Esophagus muscularis mucosa (tissue), 4 donors: ENCODE measurements at regions not wholly inside any gene's neighbourhood (a gene's known extent, or its start where the extent isn't known, plus 50 kb on each side); places are given as distances from the start of the nearest gene placed in this dataset.
A peak's percentile ranks its signal among the peaks of the same experiment; 100 is the strongest.

Experiments
- DNase-seq: peaks from one replicate; pipeline ENCODE4 v3.0.0-alpha.2; 2017; ENCODE audit errors: extremely low spot score
- H3K27ac ChIP-seq, 4 donors: fragments of 200-600 bp; sonication (generic); replicated peaks in 1 of 4; 1 replicate in 3 of 4; 2 replicates in 1 of 4; pipeline ENCODE4 v1.5.1; 2016 to 2019; ENCODE audit warnings: mild to moderate bottlenecking in 1 of 4
- H3K27me3 ChIP-seq, 4 donors: fragments of 200-600 bp; sonication (generic); one replicate each; pipeline versions ENCODE4 v1.5.1 to v1.6.0; 2016 to 2019
- H3K36me3 ChIP-seq, 4 donors: fragments of 200-600 bp; sonication (generic); one replicate each; pipeline ENCODE4 v1.5.1; 2016 to 2019
- H3K4me1 ChIP-seq, 4 donors: fragments of 200-600 bp; sonication (generic); one replicate each; pipeline ENCODE4 v1.5.1; 2016 to 2019
- H3K4me3 ChIP-seq, 4 donors: fragments of 200-600 bp; sonication (generic); 1 replicate in 2 of 4; 2 replicates in 2 of 4; pipeline ENCODE4 v1.5.1; 2016 to 2019; ENCODE audit warnings: mild to moderate bottlenecking in 4 of 4, moderate library complexity in 1 of 4
- H3K9me3 ChIP-seq, 4 donors: fragments of 200-600 bp; sonication (generic); 1 replicate in 3 of 4; 2 replicates in 1 of 4; pipeline ENCODE4 v1.5.1; 2016 to 2019
- CTCF ChIP-seq, 3 experiments: fragments of 200-600 bp in 2 of 3; fragments of 450-650 bp in 1 of 3; sonication (generic) in 2 of 3; IDR thresholded peaks; one replicate each; pipeline ENCODE4 v1.5.1; 2017 to 2019; ENCODE audit warnings: antibody characterized with exemption in 3 of 3, mild to moderate bottlenecking in 2 of 3, moderate library complexity in 1 of 3
- EP300 ChIP-seq: sonication (generic); formaldehyde crosslinking; IDR thresholded peaks from one replicate; pipeline ENCODE4 v1.6.1; 2017; ENCODE audit warnings: antibody characterized with exemption
- POLR2A ChIP-seq: fragments of 450-650 bp; IDR thresholded peaks from one replicate; pipeline ENCODE4 v1.6.1; 2017; ENCODE audit warnings: antibody characterized with exemption, moderate library complexity, mild to moderate bottlenecking, low read depth
- POLR2AphosphoS5 ChIP-seq, 2 donors: sonication (generic); formaldehyde crosslinking; IDR thresholded peaks; one replicate each; pipeline ENCODE4 v1.6.1; 2017; ENCODE audit warnings: antibody characterized with exemption in 2 of 2
- WGBS: methylation state at CpG from one replicate; pipeline ENCODE4 v1.1.5; 2018; 5-methylcytosine and 5-hydroxymethylcytosine counted together
- intact Hi-C: fragments of 100-400 bp; cut with DNase I; formaldehyde crosslinking; loops from one replicate; pipeline ENCODE4 v1.15.1; 2023

DNA sequence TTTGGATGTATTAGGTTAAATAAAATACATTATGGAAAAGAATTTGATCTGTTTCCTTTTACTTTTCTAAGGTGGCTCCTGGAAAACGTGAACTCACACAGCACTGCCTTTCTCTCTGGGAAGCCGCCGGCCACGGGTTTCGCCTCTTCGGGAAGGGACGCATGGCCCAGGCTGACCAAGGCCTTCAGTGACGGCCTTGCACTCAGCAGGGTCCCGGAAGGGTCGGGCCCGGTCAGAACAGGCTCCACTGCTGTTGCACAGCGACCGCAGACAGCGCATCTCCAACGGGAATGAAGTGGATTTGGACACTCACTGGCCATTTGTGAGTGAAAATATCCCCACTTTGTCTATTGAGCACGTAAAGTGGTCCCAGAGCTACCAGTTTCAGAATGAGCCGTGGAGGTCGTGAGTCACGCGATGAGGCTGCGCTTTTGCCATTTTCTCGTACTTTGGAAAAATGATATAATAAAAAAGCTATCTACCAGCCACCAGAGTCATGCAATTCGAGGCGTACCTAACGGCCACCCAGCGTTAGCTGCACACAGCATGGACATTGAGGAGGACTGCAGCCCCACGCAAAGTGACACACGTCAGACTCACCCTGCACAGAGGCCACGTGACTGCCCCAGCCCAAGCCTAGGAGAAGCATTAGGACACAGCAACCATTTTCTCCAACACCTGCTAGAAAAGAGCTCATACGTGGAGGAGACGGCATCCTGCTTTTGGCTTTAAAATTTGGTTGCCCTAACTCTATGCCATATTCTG, 244.3 kb downstream of the TTLL2 start:
- Histone ChIP-seq H3K9me3 (no peaks in the 10 kb centered on the region), H3K27me3 (no peaks in the 10 kb centered on the region), H3K4me1 (peaks cover 21 to 35% (median 22%) of the 10 kb centered on the region in 4 donors), H3K36me3 (no peaks in the 10 kb centered on the region), H3K27ac (no peak overlapping the region), H3K4me3 (no peak overlapping the region)
- DNase-seq: peak; percentile 66
- WGBS: 86% methylated on average over 30 of the region's 31 CpGs
- TF ChIP-seq EP300 (no peak), POLR2A (no peak), CTCF (IDR thresholded peaks at IDR 0.05) (no peak), POLR2AphosphoS5 (IDR thresholded peaks at IDR 0.05) (no peak)
- intact Hi-C loops: no loop called here

DNA sequence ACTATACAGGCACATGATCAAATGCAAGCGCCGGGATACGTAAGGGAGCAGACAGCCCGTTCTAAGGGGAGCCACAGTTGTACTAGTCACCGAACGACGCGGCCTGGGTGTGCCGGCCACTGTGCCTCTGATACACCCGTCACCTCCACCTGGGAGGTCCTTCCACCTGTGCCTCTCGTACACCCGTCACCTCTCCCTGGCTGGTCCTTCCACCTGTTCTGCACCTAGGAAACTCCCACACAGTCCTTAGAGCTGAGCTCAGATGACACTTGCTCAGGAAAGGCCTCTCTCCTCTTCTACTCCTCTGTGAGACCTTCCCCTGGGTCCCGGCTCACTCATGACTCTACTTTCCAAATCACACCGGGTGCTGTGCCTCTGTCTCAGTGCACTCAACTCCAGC, 245.0 kb downstream of the TTLL2 start:
- TF ChIP-seq POLR2A (no peak), CTCF (IDR thresholded peaks at IDR 0.05) (no peak), EP300 (no peak), POLR2AphosphoS5 (IDR thresholded peaks at IDR 0.05) (no peak)
- Histone ChIP-seq H3K27me3 (no peaks in the 10 kb centered on the region), H3K9me3 (no peaks in the 10 kb centered on the region), H3K27ac (no peak overlapping the region), H3K4me1 (peaks cover 21 to 38% (median 25%) of the 10 kb centered on the region in 4 donors), H3K36me3 (no peaks in the 10 kb centered on the region), H3K4me3 (no peak overlapping the region)
- intact Hi-C loops: no loop called here
- 96% methylated on average over 14 of the region's 14 CpGs for WGBS
- DNase-seq: peak; percentile 88

- no peaks in the 10 kb centered on the region for H3K36me3 ChIP-seq
- no peak overlapping the region for H3K27ac ChIP-seq
- no peaks in the 10 kb centered on the region for H3K27me3 ChIP-seq
- no peaks in the 10 kb centered on the region for H3K9me3 ChIP-seq
- peaks cover 17 to 38% (median 24%) of the 10 kb centered on the region in 4 donors for H3K4me1 ChIP-seq
- no peak for TF ChIP-seq POLR2A
- TF ChIP-seq CTCF (IDR thresholded peaks at IDR 0.05): no peak
- no peak for TF ChIP-seq POLR2AphosphoS5 (IDR thresholded peaks at IDR 0.05)
- no peak for TF ChIP-seq EP300
- intact Hi-C loops: no loop called here
- no peak overlapping the region for H3K4me3 ChIP-seq
- 93% methylated on average over 24 of the region's 25 CpGs for whole genome bisulfite sequencing
- peak; percentile 89 for DNase-seq
Measured at GRCh38 chr6:167570460-167571400, 245.8 kb downstream of the TTLL2 start.

- Histone ChIP-seq H3K4me1 (peaks cover 10 to 33% (median 24%) of the 10 kb centered on the region in 4 donors), H3K27ac (no peak overlapping the region), H3K4me3 (no peak overlapping the region), H3K27me3 (no peaks in the 10 kb centered on the region), H3K36me3 (no peaks in the 10 kb centered on the region), H3K9me3 (no peaks in the 10 kb centered on the region)
- no peak for TF ChIP-seq POLR2A
- no peak for TF ChIP-seq POLR2AphosphoS5 (IDR thresholded peaks at IDR 0.05)
- TF ChIP-seq CTCF (IDR thresholded peaks at IDR 0.05): no peak
- TF ChIP-seq EP300: no peak
- 90% methylated on average over 8 of the region's 9 CpGs for WGBS
- peak; percentile 78 for DNase-seq
- intact Hi-C loops: no loop called here
Measured at GRCh38 chr6:167571550-167571949, 246.7 kb downstream of the TTLL2 start.
